GM12878 (cell line): ENCODE measurements at regions not wholly inside any gene's neighbourhood (a gene's known extent, or its start where the extent isn't known, plus 50 kb on each side); places are given as distances from the start of the nearest gene placed in this dataset.

Experiments
- ATAC-seq: fragments of 200-7000 bp; cut with Tn5 transposase; 3 replicates; pipeline ENCODE4 v1.9.1; 2020; ENCODE audit warnings: mild to moderate bottlenecking, moderate library complexity
- BruUV-seq: library from RNA; stranded (reverse); fragments of 400-500 nt; replicated peaks from 2 replicates; lab custom pipeline; 2021; lab: Mats Ljungman, UMichigan
- CTCF ChIA-PET: fragments of 300-600 bp; sonication (Branson Sonifier 250); formaldehyde crosslinking; extraction: SDS; loops from one replicate; lab custom pipeline; 2021; ENCODE audit warnings: inconsistent platforms; lab: Yijun Ruan, JAX
- POLR2A ChIA-PET: fragments of 350-600 bp; formaldehyde crosslinking; extraction: SDS; loops from one replicate; lab custom pipeline; 2021; ENCODE audit warnings: inconsistent platforms; lab: Charles Lee
- RAD21 ChIA-PET: fragments of 300-600 bp; sonication (Branson Sonifier 250); formaldehyde crosslinking; loops from one replicate; lab custom pipeline; 2023; ENCODE audit warnings: antibody characterized with exemption; ENCODE audit not compliant: unreplicated experiment; lab: Charles Lee
- SMC1A ChIA-PET: fragments of 300-600 bp; sonication (Branson Sonifier 250); formaldehyde crosslinking; loops from one replicate; lab custom pipeline; 2023; ENCODE audit not compliant: unreplicated experiment, uncharacterized antibody; lab: Charles Lee
- DNase-seq: peaks from one replicate; pipeline ENCODE4 v3.0.0-alpha.2; 2011; ENCODE audit warnings: low read depth, low spot score
- FAIRE-seq: peaks from 3 replicates; lab custom pipeline; 2011; peaks lifted over from hg19 to GRCh38; lab: Jason Lieb, UNC
- H2AFZ ChIP-seq: 2 replicates; pipeline ENCODE4 v1.6.0; 2011; ENCODE audit warnings: low read depth, low read length, control low read depth; ENCODE audit not compliant: control insufficient read depth
- H3K27ac ChIP-seq: 2 replicates; pipeline ENCODE4 v1.5.1; 2011; ENCODE audit warnings: control low read depth; ENCODE audit not compliant: control insufficient read depth, insufficient read depth
- H3K27me3 ChIP-seq, 2 experiments: replicated peaks in 1 of 2; 2 replicates each; pipeline versions ENCODE4 v1.6.0 to v1.6.1; 2011; ENCODE audit warnings: low read length in 1 of 2; ENCODE audit not compliant: control insufficient read depth in 2 of 2, insufficient read depth in 2 of 2
- H3K36me3 ChIP-seq, 2 experiments: 2 replicates each; pipeline ENCODE4 v1.5.1; 2011; ENCODE audit warnings: low read length in 1 of 2; ENCODE audit not compliant: control insufficient read depth in 2 of 2, insufficient read depth in 2 of 2
- H3K4me1 ChIP-seq: 2 replicates; pipeline ENCODE4 v1.6.1; 2011; ENCODE audit warnings: mild to moderate bottlenecking, low read length, moderate library complexity, mixed read lengths; ENCODE audit not compliant: control insufficient read depth, insufficient read depth
- H3K4me2 ChIP-seq: 2 replicates; pipeline ENCODE4 v1.6.0; 2011; ENCODE audit warnings: control low read depth; ENCODE audit not compliant: control insufficient read depth, insufficient read depth
- H3K4me3 ChIP-seq: fragments of 200-600 bp; sonication (generic); 2 replicates; pipeline ENCODE4 v1.5.1; 2016
- H3K79me2 ChIP-seq: 2 replicates; pipeline ENCODE4 v1.6.0; 2011; ENCODE audit warnings: low read length; ENCODE audit not compliant: control insufficient read depth, insufficient read depth
- H3K9ac ChIP-seq: 2 replicates; pipeline ENCODE4 v1.8.0; 2011; ENCODE audit warnings: low read length, control low read depth, mixed read lengths; ENCODE audit not compliant: control insufficient read depth, insufficient read depth
- H3K9me3 ChIP-seq: replicated peaks from 3 replicates; pipeline ENCODE4 v1.5.1; 2011; ENCODE audit warnings: mild to moderate bottlenecking, low read length; ENCODE audit not compliant: control insufficient read depth, insufficient read depth
- H4K20me1 ChIP-seq: 2 replicates; pipeline ENCODE4 v1.6.0; 2011; ENCODE audit not compliant: control insufficient read depth, insufficient read depth
- BCL11A ChIP-seq: IDR thresholded peaks from 2 replicates; pipeline ENCODE4 v1.6.1; 2011; ENCODE audit warnings: low read depth, low read length
- CBFB ChIP-seq: IDR thresholded peaks from 2 replicates; pipeline ENCODE4 v1.6.1; 2016; ENCODE audit warnings: antibody characterized with exemption, low read depth
- CEBPB ChIP-seq, 2 experiments: fragments of 150-350 bp in 1 of 2; IDR thresholded peaks; 2 replicates each; pipeline ENCODE4 v1.6.1; 2012 to 2014; ENCODE audit warnings: low read depth in 2 of 2, low read length in 2 of 2, borderline replicate concordance in 1 of 2, inconsistent platforms in 1 of 2
- EP300 ChIP-seq, 2 experiments: fragments of 150-350 bp in 1 of 2; IDR thresholded peaks; 2 replicates each; pipeline ENCODE4 v1.6.1; 2011 to 2012; ENCODE audit warnings: low read depth in 2 of 2, low read length in 2 of 2, borderline replicate concordance in 1 of 2, improper control_type of control experiment in 1 of 2, inconsistent platforms in 1 of 2; ENCODE audit not compliant: control insufficient read depth in 1 of 2
- NFYA ChIP-seq: IDR thresholded peaks from 2 replicates; pipeline ENCODE4 v1.6.1; 2011; ENCODE audit warnings: low read depth, mild to moderate bottlenecking, low read length, improper control_type of control experiment, borderline replicate concordance
- PAX5 ChIP-seq: IDR thresholded peaks from 2 replicates; pipeline ENCODE4 v1.6.1; 2011; ENCODE audit warnings: low read depth, low read length, borderline replicate concordance
- POLR2A ChIP-seq: IDR thresholded peaks from 2 replicates; pipeline ENCODE4 v1.6.1; 2011; ENCODE audit warnings: low read depth, mild to moderate bottlenecking, low read length
- RBBP5 ChIP-seq: fragments of 200-600 bp; sonication (generic); conservative IDR thresholded peaks from 2 replicates; pipeline ENCODE4 v1.6.1; 2016
- ZSCAN29 ChIP-seq: fragments of 450-650 bp; IDR thresholded peaks from 2 replicates; pipeline ENCODE4 v1.6.1; 2017; ENCODE audit warnings: mild to moderate bottlenecking, moderate library complexity
- WGBS: methylation state at CpG from one replicate; pipeline ENCODE4 v1.1.6; 2016; ENCODE audit warnings: low lambda C conversion rate; ENCODE audit not compliant: insufficient replicate concordance, insufficient coverage; ENCODE audit errors: missing lambda C conversion rate; 5-methylcytosine and 5-hydroxymethylcytosine counted together
- in situ Hi-C: fragments of 300-500 bp; cut with MboI; formaldehyde crosslinking; loops from 9 replicates; pipeline ENCODE4 v1.14.3; 2018; ENCODE audit warnings: mixed read lengths
- intact Hi-C: fragments of 100-400 bp; cut with micrococcal nuclease; formaldehyde crosslinking; loops from one replicate; pipeline ENCODE4 v1.14.2; 2022; ENCODE audit not compliant: unreplicated experiment
- TF ChIP-seq, protein P1 (sequence below): fragments of 450-650 bp; IDR thresholded peaks from 2 replicates; pipeline ENCODE4 v1.6.1; 2018; ENCODE audit warnings: mild to moderate bottlenecking, low read depth, moderate library complexity; ENCODE audit not compliant: partially characterized antibody
- TF ChIP-seq, protein P2 (sequence below): fragments of 450-650 bp; IDR thresholded peaks from 2 replicates; pipeline ENCODE4 v1.6.1; 2017; ENCODE audit warnings: mild to moderate bottlenecking
- TF ChIP-seq, protein P3 (sequence below): fragments of 450-650 bp; IDR thresholded peaks from 2 replicates; pipeline ENCODE4 v1.6.1; 2017; ENCODE audit warnings: mild to moderate bottlenecking, low read depth, inconsistent platforms; ENCODE audit not compliant: poor library complexity, severe bottlenecking

DNA sequence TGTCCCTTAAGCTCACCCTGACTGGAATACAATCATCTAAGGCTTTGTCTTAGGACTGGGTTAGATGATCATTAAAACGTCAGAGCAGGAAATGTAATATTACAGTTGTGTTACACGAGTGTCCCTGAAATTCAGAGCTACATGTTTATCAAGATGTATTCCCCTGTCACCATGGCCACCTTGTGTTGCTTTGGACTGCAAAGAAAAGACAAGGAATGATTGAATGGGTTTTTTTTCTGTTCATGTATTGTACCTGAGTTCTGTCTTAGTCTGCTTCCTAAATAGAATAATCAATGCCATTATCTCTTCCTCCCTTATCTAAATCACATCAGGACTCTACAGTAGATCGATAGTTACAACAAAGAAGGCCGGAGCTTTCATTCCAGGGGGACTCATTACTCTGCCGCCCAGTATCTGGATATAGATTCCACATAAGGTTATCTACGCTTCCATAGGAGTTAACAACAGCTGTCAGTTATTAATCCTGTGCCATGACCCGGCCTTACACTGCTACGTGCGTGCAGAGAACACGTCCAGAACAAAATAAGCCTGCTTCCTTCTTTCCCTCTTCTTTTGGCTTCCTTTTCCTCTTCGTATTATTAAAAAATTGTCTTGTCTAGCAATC, 274.1 kb upstream of the SASH1 start (continued):
- TF ChIP-seq, protein P1, sequence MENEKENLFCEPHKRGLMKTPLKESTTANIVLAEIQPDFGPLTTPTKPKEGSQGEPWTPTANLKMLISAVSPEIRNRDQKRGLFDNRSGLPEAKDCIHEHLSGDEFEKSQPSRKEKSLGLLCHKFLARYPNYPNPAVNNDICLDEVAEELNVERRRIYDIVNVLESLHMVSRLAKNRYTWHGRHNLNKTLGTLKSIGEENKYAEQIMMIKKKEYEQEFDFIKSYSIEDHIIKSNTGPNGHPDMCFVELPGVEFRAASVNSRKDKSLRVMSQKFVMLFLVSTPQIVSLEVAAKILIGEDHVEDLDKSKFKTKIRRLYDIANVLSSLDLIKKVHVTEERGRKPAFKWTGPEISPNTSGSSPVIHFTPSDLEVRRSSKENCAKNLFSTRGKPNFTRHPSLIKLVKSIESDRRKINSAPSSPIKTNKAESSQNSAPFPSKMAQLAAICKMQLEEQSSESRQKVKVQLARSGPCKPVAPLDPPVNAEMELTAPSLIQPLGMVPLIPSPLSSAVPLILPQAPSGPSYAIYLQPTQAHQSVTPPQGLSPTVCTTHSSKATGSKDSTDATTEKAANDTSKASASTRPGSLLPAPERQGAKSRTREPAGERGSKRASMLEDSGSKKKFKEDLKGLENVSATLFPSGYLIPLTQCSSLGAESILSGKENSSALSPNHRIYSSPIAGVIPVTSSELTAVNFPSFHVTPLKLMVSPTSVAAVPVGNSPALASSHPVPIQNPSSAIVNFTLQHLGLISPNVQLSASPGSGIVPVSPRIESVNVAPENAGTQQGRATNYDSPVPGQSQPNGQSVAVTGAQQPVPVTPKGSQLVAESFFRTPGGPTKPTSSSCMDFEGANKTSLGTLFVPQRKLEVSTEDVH, result no peak
- TF ChIP-seq, all 136 proteins: peak for 0

DNA sequence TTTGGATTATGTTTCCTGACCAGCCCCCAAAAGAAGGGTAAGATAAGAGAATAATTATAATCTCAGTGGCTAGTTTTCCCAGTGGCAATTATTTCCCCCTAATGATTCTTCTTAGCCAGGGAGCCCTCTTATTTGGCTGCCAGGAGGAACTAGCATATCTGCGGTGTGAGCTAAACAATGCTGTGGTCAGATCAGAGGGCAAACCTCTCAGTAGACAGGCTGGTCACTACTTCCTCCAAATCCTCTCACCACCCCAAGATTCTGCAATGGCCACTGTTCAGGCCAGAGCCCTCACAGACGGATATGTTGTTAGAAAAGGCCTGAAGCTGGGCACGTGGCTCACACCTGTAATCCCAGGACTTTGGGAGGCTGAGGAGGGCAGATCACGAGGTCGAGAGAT, 273.4 kb upstream of the SASH1 start:
- FAIRE-seq, result no peak
- Histone ChIP-seq H4K20me1 (no peaks in the 10 kb centered on the region), H3K4me3 (no peak overlapping the region), H2AFZ (no peak overlapping the region), H3K4me1 (no peaks in the 10 kb centered on the region), H3K9me3 (no peaks in the 10 kb centered on the region), H3K79me2 (no peaks in the 10 kb centered on the region), H3K9ac (no peak overlapping the region), H3K4me2 (no peak overlapping the region), H3K36me3 (no peaks in the 10 kb centered on the region), H3K27me3 (no peaks in the 10 kb centered on the region), H3K27ac (no peak overlapping the region)
- ATAC-seq, result no peak
- CTCF ChIA-PET, result no interaction called here
- in situ Hi-C loops (no loop called here), intact Hi-C loops (no loop called here)
- 18% methylated on average over 5 of the region's 5 CpGs for WGBS
- BruUV-seq, result no TSS peak
- SMC1A ChIA-PET, result no interaction called here
- POLR2A ChIA-PET, result no interaction called here
- RAD21 ChIA-PET, result no interaction called here
- no peak for DNase-seq
- no peak for TF ChIP-seq POLR2A
- TF ChIP-seq, protein P2, sequence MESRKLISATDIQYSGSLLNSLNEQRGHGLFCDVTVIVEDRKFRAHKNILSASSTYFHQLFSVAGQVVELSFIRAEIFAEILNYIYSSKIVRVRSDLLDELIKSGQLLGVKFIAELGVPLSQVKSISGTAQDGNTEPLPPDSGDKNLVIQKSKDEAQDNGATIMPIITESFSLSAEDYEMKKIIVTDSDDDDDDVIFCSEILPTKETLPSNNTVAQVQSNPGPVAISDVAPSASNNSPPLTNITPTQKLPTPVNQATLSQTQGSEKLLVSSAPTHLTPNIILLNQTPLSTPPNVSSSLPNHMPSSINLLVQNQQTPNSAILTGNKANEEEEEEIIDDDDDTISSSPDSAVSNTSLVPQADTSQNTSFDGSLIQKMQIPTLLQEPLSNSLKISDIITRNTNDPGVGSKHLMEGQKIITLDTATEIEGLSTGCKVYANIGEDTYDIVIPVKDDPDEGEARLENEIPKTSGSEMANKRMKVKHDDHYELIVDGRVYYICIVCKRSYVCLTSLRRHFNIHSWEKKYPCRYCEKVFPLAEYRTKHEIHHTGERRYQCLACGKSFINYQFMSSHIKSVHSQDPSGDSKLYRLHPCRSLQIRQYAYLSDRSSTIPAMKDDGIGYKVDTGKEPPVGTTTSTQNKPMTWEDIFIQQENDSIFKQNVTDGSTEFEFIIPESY, result no peak
- TF ChIP-seq ZSCAN29, result no peak
- no peak for TF ChIP-seq BCL11A
- TF ChIP-seq NFYA, result no peak
- no peak for TF ChIP-seq CBFB
- TF ChIP-seq PAX5, result no peak
- TF ChIP-seq EP300 (IDR thresholded peaks at IDR 0.05; ENCODE audit: borderline replicate concordance in 1 of 2, control insufficient read depth in 1 of 2, low read depth in 2 of 2, low read length in 2 of 2), result no peak
- no peak for TF ChIP-seq CEBPB (IDR thresholded peaks at IDR 0.05; ENCODE audit: borderline replicate concordance in 1 of 2, low read depth in 2 of 2, low read length in 2 of 2)
- TF ChIP-seq, protein P3, sequence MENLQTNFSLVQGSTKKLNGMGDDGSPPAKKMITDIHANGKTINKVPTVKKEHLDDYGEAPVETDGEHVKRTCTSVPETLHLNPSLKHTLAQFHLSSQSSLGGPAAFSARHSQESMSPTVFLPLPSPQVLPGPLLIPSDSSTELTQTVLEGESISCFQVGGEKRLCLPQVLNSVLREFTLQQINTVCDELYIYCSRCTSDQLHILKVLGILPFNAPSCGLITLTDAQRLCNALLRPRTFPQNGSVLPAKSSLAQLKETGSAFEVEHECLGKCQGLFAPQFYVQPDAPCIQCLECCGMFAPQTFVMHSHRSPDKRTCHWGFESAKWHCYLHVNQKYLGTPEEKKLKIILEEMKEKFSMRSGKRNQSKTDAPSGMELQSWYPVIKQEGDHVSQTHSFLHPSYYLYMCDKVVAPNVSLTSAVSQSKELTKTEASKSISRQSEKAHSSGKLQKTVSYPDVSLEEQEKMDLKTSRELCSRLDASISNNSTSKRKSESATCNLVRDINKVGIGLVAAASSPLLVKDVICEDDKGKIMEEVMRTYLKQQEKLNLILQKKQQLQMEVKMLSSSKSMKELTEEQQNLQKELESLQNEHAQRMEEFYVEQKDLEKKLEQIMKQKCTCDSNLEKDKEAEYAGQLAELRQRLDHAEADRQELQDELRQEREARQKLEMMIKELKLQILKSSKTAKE, result no peak
- TF ChIP-seq RBBP5, result no peak
